ENCODE measurements at regions not wholly inside any gene's neighbourhood (a gene's known extent, or its start where the extent isn't known, plus 50 kb on each side); places are given as distances from the start of the nearest gene placed in this dataset.

GRCh38 chrX:39873117-39873516 lies 224.6 kb downstream of the BCOR start:
- TF ChIP-seq CTCF (conservative IDR thresholded peaks at IDR 0.05; ENCODE audit: low read depth, low read length), result no peak
- TF ChIP-seq EZH2 (IDR thresholded peaks at IDR 0.05; ENCODE audit: low read length, unreplicated experiment), result no peak
